Tibial nerve (tissue), 4 donors: ENCODE measurements at regions not wholly inside any gene's neighbourhood (a gene's known extent, or its start where the extent isn't known, plus 50 kb on each side); places are given as distances from the start of the nearest gene placed in this dataset.

Experiments used
- DNase-seq, 2 donors: peaks; one replicate each; pipeline ENCODE4 v3.0.0-alpha.2; 2019; ENCODE audit warnings: low spot score in 2 of 2
- H3K27ac ChIP-seq, 4 donors: fragments of 200-600 bp; sonication (generic) in 3 of 4; one replicate each; pipeline ENCODE4 v1.5.1; 2017 to 2019; ENCODE audit warnings: mild to moderate bottlenecking in 1 of 4
- H3K27me3 ChIP-seq, 2 donors: fragments of 200-600 bp; sonication (generic) in 1 of 2; one replicate each; pipeline versions ENCODE4 v1.5.1 to v1.6.0; 2017 to 2019
- H3K36me3 ChIP-seq, 3 donors: fragments of 200-600 bp; sonication (generic); one replicate each; pipeline ENCODE4 v1.5.1; 2018 to 2019
- H3K4me1 ChIP-seq, 4 donors: fragments of 200-600 bp; sonication (generic) in 3 of 4; one replicate each; pipeline ENCODE4 v1.5.1; 2017 to 2019
- H3K4me3 ChIP-seq, 4 donors: fragments of 200-600 bp; sonication (generic) in 3 of 4; one replicate each; pipeline ENCODE4 v1.5.1; 2017 to 2019; ENCODE audit warnings: mild to moderate bottlenecking in 1 of 4, moderate library complexity in 1 of 4
- H3K9me3 ChIP-seq, 4 donors: fragments of 200-600 bp; sonication (generic) in 3 of 4; one replicate each; pipeline ENCODE4 v1.5.1; 2017 to 2019
- CTCF ChIP-seq, 5 experiments: fragments of 200-600 bp in 3 of 5; fragments of 450-650 bp in 2 of 5; sonication (generic) in 3 of 5; IDR thresholded peaks; one replicate each; pipeline ENCODE4 v1.5.1; 2016 to 2019; ENCODE audit warnings: antibody characterized with exemption in 5 of 5, mild to moderate bottlenecking in 3 of 5, moderate library complexity in 2 of 5
- EP300 ChIP-seq, 2 donors: sonication (generic); formaldehyde crosslinking; IDR thresholded peaks; one replicate each; pipeline ENCODE4 v1.6.1; 2017; ENCODE audit warnings: antibody characterized with exemption in 2 of 2, mild to moderate bottlenecking in 1 of 2
- POLR2A ChIP-seq, 2 donors: fragments of 450-650 bp; IDR thresholded peaks; one replicate each; pipeline ENCODE4 v1.6.1; 2017; ENCODE audit warnings: antibody characterized with exemption in 2 of 2, mild to moderate bottlenecking in 2 of 2, moderate library complexity in 2 of 2
- WGBS, 2 donors: methylation state at CpG; one replicate each; pipeline ENCODE4 v1.1.5; 2018; 5-methylcytosine and 5-hydroxymethylcytosine counted together

- WGBS, 2 donors: 87 to 94% methylated on average over 3 of the region's 3 CpGs
- Histone ChIP-seq H3K9me3 (no peaks in the 10 kb centered on the region), H3K27me3 (no peaks in the 10 kb centered on the region), H3K36me3 (no peaks in the 10 kb centered on the region), H3K4me1 (no peaks in the 10 kb centered on the region), H3K4me3 (no peak overlapping the region), H3K27ac (no peak overlapping the region)
- TF ChIP-seq POLR2A (IDR thresholded peaks at IDR 0.05): no peak
- DNase-seq: no peak
Measured at GRCh38 chr5:27608992-27609391, 570.6 kb upstream of the CDH9 start.

DNA sequence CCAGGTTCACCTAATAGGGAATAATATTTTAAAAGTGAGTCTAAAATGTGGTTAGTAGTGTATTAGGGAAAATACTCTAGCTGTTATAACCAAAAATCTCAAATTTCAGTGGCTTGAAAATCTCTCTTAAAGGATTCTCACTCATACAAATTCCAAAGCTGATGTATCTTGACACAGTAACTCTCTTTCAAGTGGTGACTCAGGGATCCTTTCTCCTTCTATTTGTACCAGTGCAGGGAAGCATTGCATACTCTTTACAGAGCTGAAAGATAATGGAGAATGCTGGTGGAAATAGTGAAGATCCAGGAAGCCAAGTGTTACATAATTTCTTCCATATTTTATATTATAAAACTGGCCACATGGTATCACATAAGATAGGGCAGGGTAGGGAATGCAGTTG is 560.2 kb upstream of the CDH9 start:
- Histone ChIP-seq H3K4me3 (no peak overlapping the region), H3K27ac (no peak overlapping the region), H3K9me3 (no peaks in the 10 kb centered on the region), H3K36me3 (no peaks in the 10 kb centered on the region), H3K27me3 (no peaks in the 10 kb centered on the region), H3K4me1 (no peaks in the 10 kb centered on the region)
- DNase-seq: no peak
- TF ChIP-seq POLR2A (IDR thresholded peaks at IDR 0.05): no peak
- no peak for TF ChIP-seq CTCF (IDR thresholded peaks at IDR 0.05)
- TF ChIP-seq EP300 (IDR thresholded peaks at IDR 0.05): no peak

GRCh38 chr5:27594141-27594540 is 555.8 kb upstream of the CDH9 start:
- Histone ChIP-seq H3K27me3 (no peaks in the 10 kb centered on the region), H3K9me3 (peaks cover 0 to 5% (median 0%) of the 10 kb centered on the region in 4 donors), H3K27ac (no peak overlapping the region), H3K4me3 (no peak overlapping the region), H3K36me3 (no peaks in the 10 kb centered on the region), H3K4me1 (no peaks in the 10 kb centered on the region)
- TF ChIP-seq POLR2A (IDR thresholded peaks at IDR 0.05) (no peak), EP300 (IDR thresholded peaks at IDR 0.05) (no peak), CTCF (IDR thresholded peaks at IDR 0.05) (no peak)
- DNase-seq: no peak
- 88 to 90% methylated on average over 2 of the region's 2 CpGs for WGBS, 2 donors

DNA sequence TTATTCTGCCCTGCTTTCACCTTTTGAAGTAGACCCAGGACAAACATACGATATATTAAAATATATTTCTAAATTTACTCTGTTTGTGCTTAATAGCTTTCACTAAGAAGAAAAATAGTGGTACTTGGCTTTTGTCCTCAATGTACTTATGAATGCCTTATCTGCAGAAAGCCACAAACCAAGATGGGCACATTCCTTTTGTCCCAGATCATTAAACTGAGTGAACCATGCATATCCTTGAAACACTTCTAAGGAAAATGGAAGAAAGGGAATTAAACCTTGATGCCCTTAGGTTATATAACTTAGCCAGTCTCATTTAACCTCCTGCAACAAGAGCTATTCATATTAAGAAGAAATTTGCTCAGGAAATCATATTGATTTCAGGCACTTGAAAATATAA is 553.8 kb upstream of the CDH9 start:
- TF ChIP-seq EP300 (IDR thresholded peaks at IDR 0.05) (no peak), POLR2A (IDR thresholded peaks at IDR 0.05) (no peak), CTCF (IDR thresholded peaks at IDR 0.05) (no peak)
- peaks cover 0 to 10% (median 0%) of the 10 kb centered on the region in 4 donors for H3K9me3 ChIP-seq
- no peak for DNase-seq
- no peaks in the 10 kb centered on the region for H3K4me1 ChIP-seq
- H3K4me3 ChIP-seq: no peak overlapping the region
- 58 to 71% methylated on average over 1 of the region's 1 CpG for whole genome bisulfite sequencing, 2 donors
- no peak overlapping the region for H3K27ac ChIP-seq
- H3K36me3 ChIP-seq: no peaks in the 10 kb centered on the region
- H3K27me3 ChIP-seq: no peaks in the 10 kb centered on the region

GRCh38 chr5:27590503-27590902 is 552.1 kb upstream of the CDH9 start:
- no peak for DNase-seq
- 100% methylated on average over 4 of the region's 6 CpGs; no CpG with 5 or more reads in 1 of the 2 donors for WGBS, 2 donors

DNA sequence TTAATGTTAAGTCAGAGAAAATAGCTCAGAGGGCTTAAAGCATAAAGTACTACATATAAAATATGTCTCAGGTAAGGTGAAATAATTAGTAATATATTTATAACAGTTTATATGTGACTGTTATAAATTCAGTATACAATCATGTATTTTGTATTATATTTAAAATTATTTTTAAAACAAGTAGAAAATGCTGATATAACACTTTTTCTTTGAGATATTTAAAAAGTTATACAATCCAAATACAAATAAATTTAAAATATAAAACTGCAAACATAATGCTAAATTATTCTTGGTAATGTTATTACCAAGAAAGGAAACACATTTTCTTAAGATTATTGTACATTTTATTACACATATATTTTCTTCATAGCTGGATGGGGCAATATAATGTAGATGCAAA is 539.9 kb upstream of the CDH9 start:
- no peaks in the 10 kb centered on the region for H3K9me3 ChIP-seq
- H3K4me3 ChIP-seq: no peak overlapping the region
- TF ChIP-seq POLR2A (IDR thresholded peaks at IDR 0.05) (no peak), EP300 (IDR thresholded peaks at IDR 0.05) (no peak), CTCF (IDR thresholded peaks at IDR 0.05) (no peak)
- DNase-seq: no peak
- no peaks in the 10 kb centered on the region for H3K27me3 ChIP-seq
- no peak overlapping the region for H3K27ac ChIP-seq
- H3K4me1 ChIP-seq: no peaks in the 10 kb centered on the region
- H3K36me3 ChIP-seq: no peaks in the 10 kb centered on the region

More at GRCh38 chr5:27590503-27590902, 552.1 kb upstream of the CDH9 start:
- TF ChIP-seq EP300 (IDR thresholded peaks at IDR 0.05): no peak
- Histone ChIP-seq H3K27me3 (no peaks in the 10 kb centered on the region), H3K27ac (no peak overlapping the region), H3K4me3 (no peak overlapping the region), H3K9me3 (peaks cover 0 to 10% (median 0%) of the 10 kb centered on the region in 4 donors), H3K4me1 (no peaks in the 10 kb centered on the region), H3K36me3 (no peaks in the 10 kb centered on the region)
